GM23338 (cell line): ENCODE measurements at regions not wholly inside any gene's neighbourhood (a gene's known extent, or its start where the extent isn't known, plus 50 kb on each side); places are given as distances from the start of the nearest gene placed in this dataset.

Source experiments
- CREB1 ChIP-seq: fragments of 250-450 bp; sonication (Bioruptor Pico); IDR thresholded peaks from 2 replicates; pipeline ENCODE4 v1.5.0; 2020; ENCODE audit warnings: low read depth, mild to moderate bottlenecking, moderate library complexity
- CTCF ChIP-seq, 2 experiments: fragments of 200-600 bp in 1 of 2; sonication (generic) in 1 of 2; conservative IDR thresholded peaks; 2 replicates each; pipeline versions ENCODE4 v1.5.1 to v1.6.1; 2016 to 2017; ENCODE audit warnings: antibody characterized with exemption in 2 of 2, low read depth in 2 of 2, mild to moderate bottlenecking in 2 of 2, moderate library complexity in 1 of 2
- ETS1 ChIP-seq: IDR thresholded peaks from 2 replicates; pipeline ENCODE4 v1.6.1; 2016; ENCODE audit warnings: antibody characterized with exemption
- EZH2 ChIP-seq: fragments of 200-600 bp; sonication (generic); IDR thresholded peaks from one replicate; pipeline ENCODE4 v1.8.0; 2017; ENCODE audit warnings: antibody characterized with exemption, mild to moderate bottlenecking, low read depth; ENCODE audit not compliant: unreplicated experiment
- EZH2phosphoT487 ChIP-seq: fragments of 200-600 bp; sonication (generic); IDR thresholded peaks from one replicate; pipeline ENCODE4 v1.8.1; 2018; ENCODE audit warnings: antibody characterized with exemption; ENCODE audit not compliant: unreplicated experiment
- JUNB ChIP-seq: IDR thresholded peaks from one replicate; pipeline ENCODE4 v1.6.1; 2016; ENCODE audit warnings: antibody characterized with exemption; ENCODE audit not compliant: unreplicated experiment
- NANOG ChIP-seq: IDR thresholded peaks from 2 replicates; pipeline ENCODE4 v1.6.1; 2016; ENCODE audit warnings: antibody characterized with exemption, borderline replicate concordance
- POLR2AphosphoS5 ChIP-seq: IDR thresholded peaks from 2 replicates; pipeline ENCODE4 v1.6.1; 2016; ENCODE audit warnings: antibody characterized with exemption, low read depth
- STAT1 ChIP-seq: IDR thresholded peaks from one replicate; pipeline ENCODE4 v1.6.1; 2016; ENCODE audit warnings: antibody characterized with exemption; ENCODE audit not compliant: unreplicated experiment
- ZNF114 ChIP-seq: fragments of 250-450 bp; sonication (Bioruptor Pico); IDR thresholded peaks from 2 replicates; pipeline ENCODE4 v1.5.0; 2020; ENCODE audit warnings: mild to moderate bottlenecking, moderate library complexity
- ZNF331 ChIP-seq: fragments of 250-450 bp; sonication (Bioruptor Pico); IDR thresholded peaks from 2 replicates; pipeline ENCODE4 v1.5.0; 2020; ENCODE audit warnings: low read depth, mild to moderate bottlenecking, moderate library complexity
- TF ChIP-seq, protein P1 (sequence below): IDR thresholded peaks from one replicate; pipeline ENCODE4 v1.6.1; 2018; ENCODE audit warnings: antibody characterized with exemption; ENCODE audit not compliant: unreplicated experiment
- TF ChIP-seq, protein P2 (sequence below): fragments of 250-450 bp; sonication (Bioruptor Pico); IDR thresholded peaks from 2 replicates; pipeline ENCODE4 v1.5.0; 2020; ENCODE audit warnings: mild to moderate bottlenecking, moderate library complexity

DNA sequence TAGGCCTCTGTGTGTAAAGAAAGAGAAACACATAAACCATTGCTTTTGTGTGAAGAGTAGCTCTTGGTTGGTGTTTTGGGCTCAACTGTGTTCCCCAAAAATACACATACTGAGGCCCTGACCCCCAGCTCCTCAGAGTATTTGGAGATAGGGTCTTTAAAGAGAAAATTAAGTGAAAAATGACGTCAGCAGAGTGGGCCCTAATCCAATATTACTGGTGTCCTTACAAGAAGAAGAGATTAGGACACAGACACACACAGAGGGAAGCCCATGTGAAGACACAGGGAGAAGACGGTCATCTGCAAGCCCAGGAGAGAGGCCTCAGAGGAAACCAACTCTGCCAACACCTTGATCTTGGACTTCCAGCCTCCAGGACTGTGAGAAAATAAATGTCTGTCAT lies 76.9 kb upstream of the PGBD5 start:
- no peak for TF ChIP-seq JUNB
- TF ChIP-seq CTCF (conservative IDR thresholded peaks at IDR 0.05; ENCODE audit: low read depth in 2 of 2): no peak
- no peak for TF ChIP-seq POLR2AphosphoS5
- TF ChIP-seq CREB1 (CRISPR knock-in tag): no peak
- TF ChIP-seq EZH2: no peak
- TF ChIP-seq NANOG: no peak
- no peak for TF ChIP-seq ZNF114 (CRISPR knock-in tag)
- TF ChIP-seq EZH2phosphoT487: no peak
- TF ChIP-seq, protein P1, sequence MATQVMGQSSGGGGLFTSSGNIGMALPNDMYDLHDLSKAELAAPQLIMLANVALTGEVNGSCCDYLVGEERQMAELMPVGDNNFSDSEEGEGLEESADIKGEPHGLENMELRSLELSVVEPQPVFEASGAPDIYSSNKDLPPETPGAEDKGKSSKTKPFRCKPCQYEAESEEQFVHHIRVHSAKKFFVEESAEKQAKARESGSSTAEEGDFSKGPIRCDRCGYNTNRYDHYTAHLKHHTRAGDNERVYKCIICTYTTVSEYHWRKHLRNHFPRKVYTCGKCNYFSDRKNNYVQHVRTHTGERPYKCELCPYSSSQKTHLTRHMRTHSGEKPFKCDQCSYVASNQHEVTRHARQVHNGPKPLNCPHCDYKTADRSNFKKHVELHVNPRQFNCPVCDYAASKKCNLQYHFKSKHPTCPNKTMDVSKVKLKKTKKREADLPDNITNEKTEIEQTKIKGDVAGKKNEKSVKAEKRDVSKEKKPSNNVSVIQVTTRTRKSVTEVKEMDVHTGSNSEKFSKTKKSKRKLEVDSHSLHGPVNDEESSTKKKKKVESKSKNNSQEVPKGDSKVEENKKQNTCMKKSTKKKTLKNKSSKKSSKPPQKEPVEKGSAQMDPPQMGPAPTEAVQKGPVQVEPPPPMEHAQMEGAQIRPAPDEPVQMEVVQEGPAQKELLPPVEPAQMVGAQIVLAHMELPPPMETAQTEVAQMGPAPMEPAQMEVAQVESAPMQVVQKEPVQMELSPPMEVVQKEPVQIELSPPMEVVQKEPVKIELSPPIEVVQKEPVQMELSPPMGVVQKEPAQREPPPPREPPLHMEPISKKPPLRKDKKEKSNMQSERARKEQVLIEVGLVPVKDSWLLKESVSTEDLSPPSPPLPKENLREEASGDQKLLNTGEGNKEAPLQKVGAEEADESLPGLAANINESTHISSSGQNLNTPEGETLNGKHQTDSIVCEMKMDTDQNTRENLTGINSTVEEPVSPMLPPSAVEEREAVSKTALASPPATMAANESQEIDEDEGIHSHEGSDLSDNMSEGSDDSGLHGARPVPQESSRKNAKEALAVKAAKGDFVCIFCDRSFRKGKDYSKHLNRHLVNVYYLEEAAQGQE: no peak
- TF ChIP-seq ZNF331 (CRISPR knock-in tag): no peak
- TF ChIP-seq, protein P2, sequence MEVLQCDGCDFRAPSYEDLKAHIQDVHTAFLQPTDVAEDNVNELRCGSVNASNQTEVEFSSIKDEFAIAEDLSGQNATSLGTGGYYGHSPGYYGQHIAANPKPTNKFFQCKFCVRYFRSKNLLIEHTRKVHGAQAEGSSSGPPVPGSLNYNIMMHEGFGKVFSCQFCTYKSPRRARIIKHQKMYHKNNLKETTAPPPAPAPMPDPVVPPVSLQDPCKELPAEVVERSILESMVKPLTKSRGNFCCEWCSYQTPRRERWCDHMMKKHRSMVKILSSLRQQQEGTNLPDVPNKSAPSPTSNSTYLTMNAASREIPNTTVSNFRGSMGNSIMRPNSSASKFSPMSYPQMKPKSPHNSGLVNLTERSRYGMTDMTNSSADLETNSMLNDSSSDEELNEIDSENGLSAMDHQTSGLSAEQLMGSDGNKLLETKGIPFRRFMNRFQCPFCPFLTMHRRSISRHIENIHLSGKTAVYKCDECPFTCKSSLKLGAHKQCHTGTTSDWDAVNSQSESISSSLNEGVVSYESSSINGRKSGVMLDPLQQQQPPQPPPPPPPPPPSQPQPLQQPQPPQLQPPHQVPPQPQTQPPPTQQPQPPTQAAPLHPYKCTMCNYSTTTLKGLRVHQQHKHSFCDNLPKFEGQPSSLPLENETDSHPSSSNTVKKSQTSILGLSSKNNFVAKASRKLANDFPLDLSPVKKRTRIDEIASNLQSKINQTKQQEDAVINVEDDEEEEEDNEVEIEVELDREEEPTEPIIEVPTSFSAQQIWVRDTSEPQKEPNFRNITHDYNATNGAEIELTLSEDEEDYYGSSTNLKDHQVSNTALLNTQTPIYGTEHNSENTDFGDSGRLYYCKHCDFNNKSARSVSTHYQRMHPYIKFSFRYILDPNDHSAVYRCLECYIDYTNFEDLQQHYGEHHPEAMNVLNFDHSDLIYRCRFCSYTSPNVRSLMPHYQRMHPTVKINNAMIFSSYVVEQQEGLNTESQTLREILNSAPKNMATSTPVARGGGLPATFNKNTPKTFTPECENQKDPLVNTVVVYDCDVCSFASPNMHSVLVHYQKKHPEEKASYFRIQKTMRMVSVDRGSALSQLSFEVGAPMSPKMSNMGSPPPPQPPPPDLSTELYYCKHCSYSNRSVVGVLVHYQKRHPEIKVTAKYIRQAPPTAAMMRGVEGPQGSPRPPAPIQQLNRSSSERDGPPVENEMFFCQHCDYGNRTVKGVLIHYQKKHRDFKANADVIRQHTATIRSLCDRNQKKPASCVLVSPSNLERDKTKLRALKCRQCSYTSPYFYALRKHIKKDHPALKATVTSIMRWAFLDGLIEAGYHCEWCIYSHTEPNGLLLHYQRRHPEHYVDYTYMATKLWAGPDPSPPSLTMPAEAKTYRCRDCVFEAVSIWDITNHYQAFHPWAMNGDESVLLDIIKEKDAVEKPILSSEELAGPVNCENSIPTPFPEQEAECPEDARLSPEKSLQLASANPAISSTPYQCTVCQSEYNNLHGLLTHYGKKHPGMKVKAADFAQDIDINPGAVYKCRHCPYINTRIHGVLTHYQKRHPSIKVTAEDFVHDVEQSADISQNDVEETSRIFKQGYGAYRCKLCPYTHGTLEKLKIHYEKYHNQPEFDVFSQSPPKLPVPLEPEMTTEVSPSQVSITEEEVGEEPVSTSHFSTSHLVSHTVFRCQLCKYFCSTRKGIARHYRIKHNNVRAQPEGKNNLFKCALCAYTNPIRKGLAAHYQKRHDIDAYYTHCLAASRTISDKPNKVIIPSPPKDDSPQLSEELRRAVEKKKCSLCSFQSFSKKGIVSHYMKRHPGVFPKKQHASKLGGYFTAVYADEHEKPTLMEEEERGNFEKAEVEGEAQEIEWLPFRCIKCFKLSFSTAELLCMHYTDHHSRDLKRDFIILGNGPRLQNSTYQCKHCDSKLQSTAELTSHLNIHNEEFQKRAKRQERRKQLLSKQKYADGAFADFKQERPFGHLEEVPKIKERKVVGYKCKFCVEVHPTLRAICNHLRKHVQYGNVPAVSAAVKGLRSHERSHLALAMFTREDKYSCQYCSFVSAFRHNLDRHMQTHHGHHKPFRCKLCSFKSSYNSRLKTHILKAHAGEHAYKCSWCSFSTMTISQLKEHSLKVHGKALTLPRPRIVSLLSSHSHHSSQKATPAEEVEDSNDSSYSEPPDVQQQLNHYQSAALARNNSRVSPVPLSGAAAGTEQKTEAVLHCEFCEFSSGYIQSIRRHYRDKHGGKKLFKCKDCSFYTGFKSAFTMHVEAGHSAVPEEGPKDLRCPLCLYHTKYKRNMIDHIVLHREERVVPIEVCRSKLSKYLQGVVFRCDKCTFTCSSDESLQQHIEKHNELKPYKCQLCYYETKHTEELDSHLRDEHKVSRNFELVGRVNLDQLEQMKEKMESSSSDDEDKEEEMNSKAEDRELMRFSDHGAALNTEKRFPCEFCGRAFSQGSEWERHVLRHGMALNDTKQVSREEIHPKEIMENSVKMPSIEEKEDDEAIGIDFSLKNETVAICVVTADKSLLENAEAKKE (CRISPR knock-in tag): no peak
- no peak for TF ChIP-seq ETS1
- no peak for TF ChIP-seq STAT1
